NCI-H748 treated with DMSO at 0.1 percent for 48 hours (cell line): ENCODE measurements at regions not wholly inside any gene's neighbourhood (a gene's known extent, or its start where the extent isn't known, plus 50 kb on each side); places are given as distances from the start of the nearest gene placed in this dataset.

ENCODE experiments used
- DNase-seq: peaks from one replicate; lab custom pipeline; 2025; lab: John Stamatoyannopoulos, UW

GRCh38 chr6:105815661-105816555 is 270.2 kb upstream of the PRDM1 start:
- no peak for DNase-seq

GRCh38 chr6:105814745-105815536 is 271.2 kb upstream of the PRDM1 start:
- no peak for DNase-seq

DNA sequence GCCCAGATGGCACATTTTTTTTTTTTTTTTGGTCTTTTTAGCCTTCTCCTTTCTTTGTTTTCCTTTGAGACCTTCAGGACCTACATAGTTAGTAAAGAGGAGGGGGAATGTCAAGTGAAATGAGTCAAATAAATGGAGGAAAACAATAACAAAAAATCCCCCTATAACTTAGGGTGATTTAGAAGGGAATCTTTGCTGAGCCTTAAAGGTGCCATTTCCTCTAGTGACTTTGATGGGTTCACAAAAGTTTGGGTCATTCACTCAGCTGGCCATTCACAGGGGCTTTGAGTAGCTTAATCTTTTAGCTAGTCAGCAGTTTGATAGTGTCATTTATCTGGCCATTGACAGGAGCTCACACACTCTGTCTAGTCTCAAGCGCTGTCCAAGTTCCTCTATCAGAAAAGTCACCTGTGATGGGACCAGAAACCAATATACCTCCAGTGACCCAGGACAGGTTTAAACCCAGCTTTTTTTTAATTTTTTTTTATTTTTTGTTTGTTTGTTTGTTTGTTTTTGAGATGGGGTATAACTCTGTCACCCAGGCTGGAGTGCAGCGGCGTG is 275.1 kb upstream of the PRDM1 start:
- DNase-seq = no peak

GRCh38 chr6:105810105-105810921 is 275.8 kb upstream of the PRDM1 start:
- DNase-seq = no peak

- DNase-seq = no peak
Measured at GRCh38 chr6:105808571-105808970, 277.6 kb upstream of the PRDM1 start.

DNA sequence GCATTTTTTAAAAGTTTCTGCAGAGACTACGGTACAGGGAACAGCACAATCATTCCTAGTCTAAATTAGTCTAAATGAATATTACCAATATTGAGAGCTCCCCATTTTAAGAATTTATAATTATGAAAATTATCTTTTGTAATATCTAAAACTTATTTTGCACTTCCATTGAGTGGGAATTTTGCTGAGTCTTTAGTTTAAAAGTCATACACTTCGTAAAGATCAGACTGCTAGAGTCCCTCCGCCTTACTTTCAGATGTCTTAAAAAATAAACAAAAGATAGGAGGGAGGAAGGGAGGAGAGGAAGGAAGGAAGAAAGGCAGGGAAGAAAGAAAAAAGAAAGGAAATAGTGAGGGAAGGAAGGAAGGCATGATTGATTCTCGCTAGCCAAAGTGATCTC is 278.2 kb upstream of the PRDM1 start:
- no peak for DNase-seq

GRCh38 chr6:105806486-105806920 is 279.6 kb upstream of the PRDM1 start:
- no peak for DNase-seq

DNA sequence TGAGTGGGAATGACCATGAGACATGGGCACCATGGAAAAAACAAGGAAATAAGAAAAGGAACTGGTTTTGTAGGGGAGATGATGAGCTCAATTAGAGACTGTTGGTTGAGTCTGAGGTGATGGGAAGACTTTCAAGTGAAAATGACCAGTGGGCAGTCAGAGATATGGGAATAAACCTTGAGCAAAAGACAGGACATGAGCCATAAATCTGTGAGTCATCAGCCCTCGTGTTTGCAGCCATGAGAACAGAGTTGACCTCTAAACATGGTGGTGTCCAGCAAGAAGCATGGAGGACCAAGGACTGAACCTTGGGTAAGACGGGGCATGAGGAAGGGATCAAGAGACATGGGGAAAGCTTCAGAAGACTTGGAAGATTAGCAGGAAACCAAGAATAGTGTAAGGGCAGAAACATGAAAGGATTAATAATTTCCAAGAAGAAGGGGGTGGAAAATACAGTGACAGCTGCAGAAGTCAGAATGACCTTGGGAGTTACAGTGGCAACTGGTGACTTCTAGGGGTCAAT is 280.6 kb upstream of the PRDM1 start:
- DNase-seq = no peak

- DNase-seq = no peak
Measured at GRCh38 chr6:105804424-105804823, 281.7 kb upstream of the PRDM1 start.

DNA sequence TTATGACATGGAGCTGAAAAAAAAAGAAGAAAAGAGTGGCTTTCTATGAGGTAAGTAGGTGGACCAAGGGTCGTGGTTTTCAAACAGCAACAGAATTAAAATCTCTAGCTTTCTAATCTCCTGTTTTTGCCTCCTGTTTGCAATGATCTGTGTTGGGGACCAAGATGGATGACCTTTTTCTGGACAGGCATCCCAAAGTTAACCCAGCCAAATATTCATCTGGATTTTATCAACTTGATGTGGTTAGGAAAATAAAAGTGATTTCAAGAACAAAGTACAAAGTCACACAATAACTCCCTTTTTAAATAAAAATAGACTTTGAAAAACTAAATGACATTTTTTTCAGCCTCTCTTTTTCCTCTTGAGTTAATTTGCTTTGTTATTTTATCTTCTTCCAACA is 282.1 kb upstream of the PRDM1 start:
- no peak for DNase-seq

- DNase-seq = no peak
Measured at GRCh38 chr6:105803442-105803841, 282.7 kb upstream of the PRDM1 start.

DNA sequence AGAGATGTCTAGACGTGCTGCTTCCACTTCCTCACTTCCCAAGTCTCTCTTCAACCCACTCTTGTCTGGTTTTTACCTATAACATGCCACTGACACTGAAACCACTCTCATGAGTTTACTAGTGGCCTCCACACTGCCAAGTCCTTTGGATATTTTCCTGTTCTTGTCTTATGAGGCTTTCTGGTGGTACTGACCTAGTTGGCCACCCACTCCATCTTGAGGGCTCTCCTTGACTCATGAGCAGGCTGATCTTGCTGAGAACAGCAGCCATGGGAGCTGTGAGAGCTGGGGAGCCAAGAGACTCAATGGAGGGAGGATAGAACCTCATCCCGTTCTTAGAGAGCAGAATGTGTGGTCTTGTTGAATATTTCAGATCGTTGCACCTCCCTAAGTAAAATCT is 283.4 kb upstream of the PRDM1 start:
- no peak for DNase-seq

DNA sequence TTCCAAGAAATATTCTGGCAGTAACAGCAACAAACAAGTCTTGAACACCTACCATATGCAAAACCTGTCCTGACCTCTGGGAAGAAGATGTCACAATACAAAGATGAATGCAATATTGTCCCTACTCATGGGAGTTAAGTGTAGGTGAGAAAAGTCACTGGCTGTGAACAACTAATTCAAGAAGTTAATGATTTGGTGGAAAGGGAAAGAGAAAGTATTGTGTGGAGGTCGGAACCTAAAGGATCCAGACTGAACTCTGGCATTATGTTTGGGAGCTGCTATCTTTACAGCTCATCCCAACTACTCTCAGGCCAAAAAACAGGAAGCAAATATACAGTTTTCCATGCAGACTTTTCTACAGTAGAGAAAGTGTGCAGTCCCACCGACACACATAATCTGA is 285.3 kb upstream of the PRDM1 start:
- DNase-seq = no peak

- no peak for DNase-seq
Measured at GRCh38 chr6:105800398-105800797, 285.7 kb upstream of the PRDM1 start.

DNA sequence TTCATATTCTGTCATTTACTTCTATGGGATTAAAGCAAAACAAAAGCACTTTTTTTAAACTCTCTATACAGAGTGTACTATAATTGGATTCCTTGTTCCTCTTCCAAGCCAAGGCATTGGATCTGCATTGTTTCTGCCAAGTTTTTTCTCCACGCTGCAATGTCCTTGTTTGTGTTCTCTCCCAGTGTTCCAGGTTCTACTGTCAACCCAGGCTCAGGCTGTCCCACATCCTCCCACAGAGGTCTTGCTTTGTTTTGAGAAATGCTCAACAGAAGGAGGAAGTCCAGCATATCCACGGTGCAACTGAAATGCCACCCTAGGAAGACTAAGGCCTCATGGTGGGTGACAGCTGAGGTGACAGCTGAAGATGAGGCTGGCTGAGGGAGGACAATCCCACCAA is 287.1 kb upstream of the PRDM1 start:
- no peak for DNase-seq

- no peak for DNase-seq
Measured at GRCh38 chr6:105797983-105798453, 288.1 kb upstream of the PRDM1 start.

GRCh38 chr6:105797286-105797979 is 288.7 kb upstream of the PRDM1 start:
- no peak for DNase-seq

- DNase-seq = no peak
Measured at GRCh38 chr6:105795913-105796517, 290.1 kb upstream of the PRDM1 start.

GRCh38 chr6:105795366-105795765 is 290.8 kb upstream of the PRDM1 start:
- DNase-seq = no peak

DNA sequence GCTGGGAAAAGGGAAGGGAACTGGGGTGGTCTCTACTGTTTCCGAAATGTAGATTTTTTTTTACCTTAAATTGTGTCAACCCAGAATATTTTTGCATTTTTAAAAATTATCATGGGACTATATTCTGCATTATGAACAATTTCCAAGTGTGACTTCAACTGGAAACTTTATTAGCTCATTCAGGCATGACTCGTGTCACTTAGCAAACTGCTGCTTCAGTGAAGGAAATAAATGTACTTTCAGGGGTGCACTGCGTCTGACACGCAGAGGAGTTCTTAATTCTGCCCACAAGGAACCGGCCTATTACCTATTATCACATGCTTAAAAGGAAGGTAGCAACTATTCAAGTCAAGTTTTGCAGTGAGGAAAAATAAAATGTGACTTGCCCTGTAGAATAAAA is 291.3 kb upstream of the PRDM1 start:
- DNase-seq = no peak

DNA sequence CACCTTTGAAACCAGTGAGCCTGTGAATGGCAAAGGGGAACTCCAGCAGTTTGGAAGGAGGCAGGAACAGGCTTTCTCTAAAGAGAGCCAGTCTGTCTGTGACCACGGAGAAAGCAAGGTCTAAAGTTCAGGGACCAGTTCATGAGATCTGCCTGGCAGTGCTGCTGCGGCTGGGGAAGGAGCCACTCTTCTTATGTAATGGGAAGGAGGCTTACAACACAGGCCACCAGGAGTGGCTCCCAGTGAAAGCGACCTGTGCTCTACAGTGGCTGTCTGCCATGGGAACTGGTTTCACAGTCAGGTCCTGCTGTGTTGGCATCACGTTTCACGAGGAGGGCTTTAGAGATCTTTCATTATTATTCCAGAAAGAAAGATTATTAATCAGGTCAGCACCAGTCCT is 291.9 kb upstream of the PRDM1 start:
- no peak for DNase-seq
